PC-9 (cell line): ENCODE measurements at regions not wholly inside any gene's neighbourhood (a gene's known extent, or its start where the extent isn't known, plus 50 kb on each side); places are given as distances from the start of the nearest gene placed in this dataset.
A peak's percentile ranks its signal among the peaks of the same experiment; 100 is the strongest.

Experiments used
- BruUV-seq: library from RNA; stranded (reverse); fragments of 400-500 nt; replicated peaks from 2 replicates; lab custom pipeline; 2021; lab: Mats Ljungman, UMichigan
- CTCF ChIA-PET: fragments of 300-600 bp; sonication (Branson Sonifier 250); formaldehyde crosslinking; loops from one replicate; lab custom pipeline; 2022; ENCODE audit warnings: antibody characterized with exemption; lab: Charles Lee
- POLR2A ChIA-PET: fragments of 300-600 bp; sonication (Branson Sonifier 250); formaldehyde crosslinking; loops from one replicate; lab custom pipeline; 2022; ENCODE audit warnings: antibody characterized with exemption; ENCODE audit not compliant: unreplicated experiment; lab: Charles Lee
- DNase-seq, 2 experiments: peaks; one replicate each; pipeline versions ENCODE4 v3.0.0 to v3.0.0-alpha.2; 2015 to 2022; ENCODE audit warnings: mixed read lengths in 1 of 2
- H2AFZ ChIP-seq: fragments of 200-600 bp; sonication (generic); 2 replicates; pipeline ENCODE4 v1.8.1; 2017; ENCODE audit warnings: antibody characterized with exemption
- H3F3A ChIP-seq: fragments of 200-600 bp; sonication (generic); 2 replicates; pipeline ENCODE4 v1.8.1; 2017; ENCODE audit warnings: antibody characterized with exemption, mild to moderate bottlenecking, low read depth; ENCODE audit not compliant: insufficient read depth
- H3K27ac ChIP-seq: fragments of 200-600 bp; sonication (generic); 2 replicates; pipeline ENCODE4 v1.6.1; 2016; ENCODE audit warnings: mixed run types
- H3K27me3 ChIP-seq: fragments of 200-600 bp; sonication (generic); 2 replicates; pipeline ENCODE4 v1.6.1; 2016; ENCODE audit warnings: low read depth, mixed run types; ENCODE audit not compliant: insufficient read depth
- H3K36me3 ChIP-seq: fragments of 200-600 bp; sonication (generic); 2 replicates; pipeline ENCODE4 v1.6.1; 2016; ENCODE audit warnings: low read depth, mixed run types
- H3K4me1 ChIP-seq: fragments of 200-600 bp; sonication (generic); replicated peaks from 2 replicates; pipeline ENCODE4 v1.6.1; 2016; ENCODE audit warnings: mixed run types; ENCODE audit not compliant: insufficient read depth
- H3K4me2 ChIP-seq: fragments of 200-600 bp; sonication (generic); 2 replicates; pipeline ENCODE4 v1.6.1; 2017; ENCODE audit warnings: mixed run types
- H3K4me3 ChIP-seq: fragments of 200-600 bp; sonication (generic); 2 replicates; pipeline ENCODE4 v1.6.1; 2016; ENCODE audit warnings: mixed run types
- H3K79me2 ChIP-seq: fragments of 200-600 bp; sonication (generic); 2 replicates; pipeline ENCODE4 v1.6.1; 2017; ENCODE audit warnings: low read depth, mixed run types
- H3K9me2 ChIP-seq: fragments of 200-600 bp; sonication (generic); 2 replicates; pipeline ENCODE4 v1.8.1; 2017; ENCODE audit warnings: mild to moderate bottlenecking; ENCODE audit not compliant: insufficient read depth
- H3K9me3 ChIP-seq: fragments of 200-600 bp; sonication (generic); 2 replicates; pipeline ENCODE4 v1.8.1; 2016; ENCODE audit warnings: low read depth; ENCODE audit not compliant: insufficient read depth
- H4K20me1 ChIP-seq: fragments of 200-600 bp; sonication (generic); 2 replicates; pipeline ENCODE4 v1.8.1; 2017; ENCODE audit not compliant: insufficient read depth
- CTCF ChIP-seq: fragments of 200-600 bp; sonication (generic); conservative IDR thresholded peaks from 2 replicates; pipeline ENCODE4 v1.6.1; 2017; ENCODE audit warnings: mixed run types, antibody characterized with exemption, mild to moderate bottlenecking, moderate library complexity
- EZH2 ChIP-seq: fragments of 200-600 bp; sonication (generic); IDR thresholded peaks from 2 replicates; pipeline ENCODE4 v1.8.0; 2017; ENCODE audit warnings: antibody characterized with exemption, low read depth
- intact Hi-C: fragments of 100-400 bp; cut with micrococcal nuclease; formaldehyde crosslinking; loops from one replicate; pipeline ENCODE4 v1.10.0; 2022; ENCODE audit not compliant: unreplicated experiment

- H3K4me1 ChIP-seq, result peaks cover 9% of the 10 kb centered on the region; the same call in 1 of the 2 replicates
- no peaks in the 10 kb centered on the region for H3K9me2 ChIP-seq
- intact Hi-C loops, result no loop called here
- H3K4me2 ChIP-seq, result no peak overlapping the region
- no peak overlapping the region for H2AFZ ChIP-seq
- H4K20me1 ChIP-seq, result no peaks in the 10 kb centered on the region
- BruUV-seq, result no TSS peak
- H3K27ac ChIP-seq, result no peak overlapping the region
- H3F3A ChIP-seq, result no peaks in the 10 kb centered on the region
- H3K4me3 ChIP-seq, result no peak overlapping the region
- DNase-seq, result no peak
- ChIA-PET CTCF (no interaction called here), POLR2A (no interaction called here)
- 0 out of 2 replicates have a peak, but pooled peaks cover 3% of the 10 kb centered on the region for H3K36me3 ChIP-seq
- H3K27me3 ChIP-seq, result no peaks in the 10 kb centered on the region
- no peaks in the 10 kb centered on the region for H3K9me3 ChIP-seq
- TF ChIP-seq CTCF (no peak), EZH2 (no peak)
- H3K79me2 ChIP-seq, result no peaks in the 10 kb centered on the region
Observed at GRCh38 chr18:55903911-55904310, 315.9 kb upstream of the TCF4 start.

- Histone ChIP-seq H3K4me1 (no peaks in the 10 kb centered on the region), H2AFZ (no peak overlapping the region), H3K9me2 (no peaks in the 10 kb centered on the region), H3K4me3 (no peak overlapping the region), H3K27me3 (no peaks in the 10 kb centered on the region), H3K9me3 (no peaks in the 10 kb centered on the region), H3K27ac (no peak overlapping the region), H3F3A (no peaks in the 10 kb centered on the region), H3K36me3 (0 out of 2 replicates have a peak, but pooled peaks cover 3% of the 10 kb centered on the region), H4K20me1 (no peaks in the 10 kb centered on the region), H3K79me2 (no peaks in the 10 kb centered on the region), H3K4me2 (no peak overlapping the region)
- ChIA-PET CTCF (no interaction called here), POLR2A (no interaction called here)
- no peak for DNase-seq
- no peak for TF ChIP-seq CTCF
- TF ChIP-seq EZH2, result no peak
- intact Hi-C loops, result no loop called here
- no TSS peak for BruUV-seq
Observed at GRCh38 chr18:55900380-55900779, 312.4 kb upstream of the TCF4 start.

- no peak overlapping the region for H3K27ac ChIP-seq
- no peaks in the 10 kb centered on the region for H3K36me3 ChIP-seq
- ChIA-PET CTCF (no interaction called here), POLR2A (no interaction called here)
- no TSS peak for BruUV-seq
- H3K4me1 ChIP-seq, result peaks cover 15% of the 10 kb centered on the region
- no peak overlapping the region for H3K4me2 ChIP-seq
- no peaks in the 10 kb centered on the region for H3K27me3 ChIP-seq
- intact Hi-C loops, result no loop called here
- no peak for TF ChIP-seq CTCF
- no peak for TF ChIP-seq EZH2
- H3K79me2 ChIP-seq, result no peaks in the 10 kb centered on the region
- peak in 1 of 2 experiments; percentile 62 for DNase-seq
- no peaks in the 10 kb centered on the region for H3F3A ChIP-seq
- no peak overlapping the region for H2AFZ ChIP-seq
- no peaks in the 10 kb centered on the region for H3K9me2 ChIP-seq
- H3K4me3 ChIP-seq, result no peak overlapping the region
- peaks cover 11% of the 10 kb centered on the region for H3K9me3 ChIP-seq
- H4K20me1 ChIP-seq, result no peaks in the 10 kb centered on the region
Observed at GRCh38 chr18:55897091-55897689, 309.2 kb upstream of the TCF4 start.
